HG03571 (cell line): ENCODE measurements at regions not wholly inside any gene's neighbourhood (a gene's known extent, or its start where the extent isn't known, plus 50 kb on each side); places are given as distances from the start of the nearest gene placed in this dataset.

ENCODE experiments used
- ATAC-seq: cut with Tn5 transposase; IDR thresholded peaks from one replicate; pipeline ENCODE4 v1.9.1; 2021; ENCODE audit not compliant: unreplicated experiment

GRCh38 chr4:167290678-167291077, 56.4 kb upstream of the SPOCK3 start:
- ATAC-seq: no peak

- no peak for ATAC-seq
These were observed 74.6 kb upstream of the SPOCK3 start for GRCh38 chr4:167308876-167309275.

DNA sequence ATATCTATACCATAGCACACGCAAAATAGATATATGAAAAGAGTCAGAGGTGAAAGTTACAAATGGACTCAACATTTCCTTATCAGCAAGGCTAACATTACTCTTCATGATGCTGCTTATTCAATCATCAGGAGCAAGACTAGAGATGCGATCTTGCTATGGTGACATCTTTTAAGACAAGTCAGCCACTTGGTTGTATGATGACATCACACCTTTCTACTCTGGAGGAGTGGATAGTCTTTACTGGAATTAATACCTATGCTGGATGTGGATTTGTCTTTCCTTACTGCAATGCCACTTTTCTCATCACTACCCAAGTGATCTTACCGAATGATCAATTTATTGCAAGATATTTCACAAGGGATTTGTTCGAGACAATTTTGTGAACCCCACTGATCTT, 87.0 kb upstream of the SPOCK3 start:
- ATAC-seq: no peak

DNA sequence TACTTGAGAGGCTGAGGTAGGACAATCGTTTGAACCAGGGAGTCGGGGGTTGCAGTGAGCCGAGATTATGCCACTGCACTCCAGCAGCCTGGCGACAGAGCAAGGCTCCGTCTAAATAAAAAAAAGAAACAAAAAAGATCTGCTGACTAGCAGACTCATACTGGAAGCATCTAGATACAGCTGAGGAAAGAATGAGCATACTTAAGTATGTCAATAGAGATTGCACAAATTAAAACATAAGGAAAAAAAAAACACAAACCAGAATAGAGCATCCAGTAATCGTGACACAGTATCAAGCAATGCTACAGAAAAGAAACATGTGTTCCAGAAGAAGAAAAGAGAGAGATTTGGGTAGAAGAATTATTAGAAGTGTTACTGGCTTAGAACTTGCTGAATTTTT, 105.5 kb upstream of the SPOCK3 start:
- no peak for ATAC-seq

DNA sequence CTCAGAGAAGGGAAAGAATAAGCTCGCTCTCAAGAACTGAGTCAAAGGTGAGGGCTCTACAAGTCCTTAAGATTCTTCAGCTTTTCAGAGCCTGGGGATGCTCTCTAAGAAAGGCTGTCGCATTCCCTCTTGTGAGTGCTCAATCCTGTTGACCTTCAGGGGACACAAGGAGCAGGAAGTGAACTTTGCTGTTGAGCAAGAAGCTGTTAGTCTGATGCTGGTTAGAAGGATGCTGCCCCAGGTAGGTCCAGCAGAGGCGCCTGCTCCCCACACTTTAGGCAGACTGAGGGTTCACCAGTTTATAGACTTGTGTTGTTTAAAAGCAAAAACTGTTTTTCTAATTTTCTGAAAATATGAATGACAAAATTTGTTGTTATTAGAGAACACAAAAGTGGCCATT, 125.4 kb upstream of the SPOCK3 start:
- ATAC-seq: no peak

- no peak for ATAC-seq
These were observed 145.0 kb upstream of the SPOCK3 start for GRCh38 chr4:167379076-167379835.

DNA sequence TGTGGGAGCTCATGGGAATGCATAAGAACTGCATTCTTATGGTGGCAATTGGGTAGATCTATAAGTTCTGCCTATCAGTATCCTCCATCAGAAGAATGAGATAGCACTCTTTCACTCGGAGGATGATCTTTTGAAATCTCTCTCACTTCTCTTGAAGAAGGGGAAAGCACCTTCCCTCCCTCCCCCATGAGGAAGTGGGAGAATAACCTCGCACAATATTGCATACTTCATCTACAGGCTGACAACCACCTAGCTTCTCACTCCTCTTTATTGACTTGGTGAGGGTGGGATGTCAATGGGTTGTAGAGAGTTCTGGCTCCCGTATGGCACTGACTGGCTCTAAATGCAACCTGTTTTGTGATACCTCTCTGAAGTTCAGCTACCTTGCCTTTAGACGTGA, 146.7 kb upstream of the SPOCK3 start:
- ATAC-seq: no peak

DNA sequence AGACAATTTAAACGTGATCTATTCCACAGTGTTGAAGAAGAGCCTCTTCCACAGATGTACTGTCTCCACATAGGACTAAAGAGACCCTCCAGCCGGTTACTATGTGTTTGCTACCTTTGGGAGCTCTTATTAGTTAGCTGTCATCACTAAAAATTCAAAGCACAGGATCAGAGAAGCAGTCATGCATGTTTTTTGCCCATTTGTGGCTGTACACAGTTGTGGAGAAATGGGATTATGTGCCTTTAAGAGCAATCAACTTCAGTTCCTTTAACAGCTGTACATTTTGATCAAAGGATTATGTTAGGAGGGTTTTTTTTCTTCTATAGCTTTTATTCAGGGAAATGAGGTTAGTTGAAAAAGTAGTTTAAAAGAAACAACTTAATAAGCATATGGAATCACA, 149.0 kb upstream of the SPOCK3 start:
- ATAC-seq: no peak

DNA sequence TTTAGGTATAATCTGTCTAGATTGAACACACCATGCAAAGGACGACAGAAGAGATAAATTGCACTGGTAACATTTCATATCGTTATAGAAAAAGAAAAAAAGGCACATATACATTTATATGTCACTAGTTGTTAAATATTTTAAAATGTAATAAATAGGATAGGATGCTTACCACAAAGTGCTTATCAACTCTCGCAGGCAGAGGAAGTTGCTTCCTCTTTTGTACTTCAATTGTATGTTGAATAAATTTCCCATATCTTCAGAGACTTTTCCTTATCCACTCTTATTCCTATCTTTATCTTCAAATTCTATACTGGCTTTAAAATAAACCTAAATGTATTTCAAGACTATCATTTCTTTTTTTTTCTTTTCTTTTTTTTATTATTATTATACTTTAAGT, 163.3 kb upstream of the SPOCK3 start:
- no peak for ATAC-seq

- ATAC-seq: no peak
These were observed 164.9 kb upstream of the SPOCK3 start for GRCh38 chr4:167399201-167399600.

DNA sequence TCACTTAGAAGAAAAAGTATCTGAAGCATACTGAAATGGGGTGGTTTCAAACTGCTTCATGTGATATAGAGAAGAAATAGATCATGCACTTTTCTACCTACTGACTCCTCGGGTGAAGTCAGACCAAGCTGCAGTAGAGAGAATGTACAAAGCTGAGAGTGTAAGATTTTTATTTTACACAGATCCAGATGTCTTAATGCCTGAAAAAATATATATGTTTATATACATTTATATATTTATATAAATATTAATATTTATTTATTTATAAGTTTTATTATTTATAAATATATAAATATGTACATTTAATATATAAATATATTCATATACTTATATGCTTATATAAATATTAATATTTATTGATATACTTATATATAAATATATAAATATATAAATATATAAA, 171.9 kb upstream of the SPOCK3 start:
- ATAC-seq: no peak

- ATAC-seq: no peak
These were observed 181.2 kb upstream of the SPOCK3 start for GRCh38 chr4:167415461-167415860.

GRCh38 chr4:167419468-167420140, 185.3 kb upstream of the SPOCK3 start:
- no peak for ATAC-seq

GRCh38 chr4:167421201-167421600, 186.9 kb upstream of the SPOCK3 start:
- ATAC-seq: no peak

DNA sequence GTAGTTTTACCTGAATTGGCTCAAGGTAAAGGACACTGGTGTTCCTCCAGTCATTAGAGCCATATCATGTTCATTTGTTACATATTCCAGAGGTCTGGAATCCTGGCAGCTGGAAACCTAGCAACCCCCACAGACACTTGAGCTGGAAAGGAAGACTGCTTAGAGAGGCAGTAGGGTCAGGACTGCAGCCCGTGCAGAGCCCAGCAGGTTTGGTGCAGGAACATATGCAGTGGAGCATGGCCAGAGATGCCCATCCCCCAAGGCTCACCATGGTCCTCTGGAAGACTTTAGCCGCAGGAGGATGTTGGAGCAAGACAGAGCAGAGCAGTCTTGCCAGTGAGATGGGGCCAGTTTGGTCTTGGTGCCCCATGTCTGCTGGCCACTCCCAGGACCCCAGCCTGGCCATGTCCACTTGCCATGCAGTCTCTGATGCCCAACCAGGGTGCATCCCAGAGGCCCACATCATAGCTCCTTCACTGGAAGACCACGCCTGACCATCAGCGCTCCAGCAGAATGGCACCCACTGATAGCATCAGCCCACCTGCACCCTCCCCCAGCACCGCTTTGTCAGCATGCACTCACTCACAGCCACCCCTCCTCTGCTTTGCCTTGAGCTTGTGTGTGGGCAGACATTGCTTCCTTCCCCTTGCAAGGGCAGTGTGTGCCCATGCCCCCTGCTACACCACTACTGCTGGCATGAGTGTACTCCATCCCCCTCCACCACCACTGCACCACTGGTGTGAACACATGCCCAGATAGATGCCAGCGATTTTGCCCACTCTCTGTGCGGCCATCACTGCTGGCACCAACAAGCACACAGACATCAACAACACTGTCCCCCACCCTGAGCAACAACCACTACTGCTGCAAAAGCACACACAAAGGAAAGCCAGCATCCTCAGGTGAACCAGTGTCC, 190.3 kb upstream of the SPOCK3 start:
- no peak for ATAC-seq

GRCh38 chr4:167428156-167428555, 193.9 kb upstream of the SPOCK3 start:
- no peak for ATAC-seq

DNA sequence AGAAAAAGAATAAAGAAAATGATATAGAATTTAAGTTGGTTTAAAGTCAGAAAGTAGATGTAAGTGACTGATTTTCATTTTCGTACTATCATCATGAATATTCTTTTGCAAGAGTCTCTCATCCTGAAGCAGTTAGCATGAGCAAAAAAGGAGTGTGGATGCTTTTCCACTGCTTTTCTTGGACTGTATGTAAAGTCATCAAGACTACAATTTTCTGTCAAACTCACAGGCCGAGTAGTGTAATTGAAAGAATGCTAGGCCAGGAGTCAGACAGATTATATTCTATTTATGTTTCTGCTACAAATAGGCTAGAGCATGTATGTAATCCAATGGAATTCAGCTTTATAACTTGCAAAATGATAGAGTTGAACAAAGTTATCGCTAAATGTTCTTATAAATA, 197.1 kb upstream of the SPOCK3 start:
- ATAC-seq: no peak

DNA sequence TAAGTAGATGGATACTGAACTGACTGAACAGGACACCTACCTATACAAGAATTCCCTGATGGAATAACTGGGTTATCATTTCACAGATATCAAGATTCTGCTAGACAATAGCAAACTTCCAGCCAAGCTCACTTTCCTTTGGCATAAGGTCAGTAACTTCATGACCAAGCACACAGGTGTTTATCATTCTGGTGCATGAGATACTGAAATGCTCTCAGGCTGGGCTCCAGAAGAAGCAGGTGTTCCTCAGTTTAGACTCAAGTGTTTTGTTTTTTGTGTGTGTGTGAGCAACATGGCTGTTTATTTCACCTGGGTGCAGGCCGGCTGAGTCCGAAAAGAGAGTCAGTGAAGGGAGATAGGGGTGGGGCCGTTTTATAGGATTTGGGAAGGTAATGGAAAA, 201.5 kb upstream of the SPOCK3 start:
- no peak for ATAC-seq

DNA sequence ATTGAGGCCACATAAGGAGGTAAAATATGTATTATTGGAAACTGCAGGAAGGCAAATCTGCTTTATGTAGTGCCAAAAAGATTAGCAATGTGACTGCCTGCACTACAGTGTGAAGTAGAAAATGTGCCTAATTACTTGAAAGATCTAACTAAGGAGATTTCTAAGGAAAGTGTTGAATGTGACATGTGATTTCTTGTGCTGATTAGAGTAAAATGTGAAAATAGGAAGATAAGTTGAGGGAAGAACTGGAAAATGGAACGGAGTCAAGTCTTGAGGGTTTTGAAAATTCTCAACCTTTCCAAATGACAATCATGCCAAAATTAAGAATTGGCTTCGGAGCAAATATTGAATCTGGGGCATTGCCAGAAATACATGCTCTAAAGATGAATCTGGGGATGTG, 209.5 kb upstream of the SPOCK3 start:
- no peak for ATAC-seq

DNA sequence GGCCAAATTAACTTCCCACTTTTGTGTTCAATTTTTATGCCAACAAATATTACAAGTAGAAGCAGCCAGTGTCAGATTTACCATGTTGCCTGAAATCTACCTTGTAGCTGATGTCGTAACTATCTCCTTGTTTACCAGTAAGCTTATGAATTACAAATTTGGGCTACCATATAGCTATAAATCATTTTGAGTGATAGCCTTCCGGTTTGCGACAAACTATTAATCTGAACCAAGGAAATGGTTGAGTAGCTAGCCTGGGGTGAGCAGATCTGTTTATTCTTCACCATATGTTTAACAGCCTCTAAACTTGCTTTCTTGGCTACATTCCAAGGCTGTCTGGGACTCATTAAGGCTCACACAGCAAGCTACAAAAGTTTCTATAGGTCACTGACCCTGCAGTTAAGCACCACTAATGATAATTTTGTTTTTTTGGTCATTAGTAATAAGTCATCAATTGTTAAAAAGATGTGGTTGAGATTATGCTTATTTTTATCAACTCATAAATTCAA, 218.7 kb upstream of the SPOCK3 start:
- ATAC-seq: no peak

DNA sequence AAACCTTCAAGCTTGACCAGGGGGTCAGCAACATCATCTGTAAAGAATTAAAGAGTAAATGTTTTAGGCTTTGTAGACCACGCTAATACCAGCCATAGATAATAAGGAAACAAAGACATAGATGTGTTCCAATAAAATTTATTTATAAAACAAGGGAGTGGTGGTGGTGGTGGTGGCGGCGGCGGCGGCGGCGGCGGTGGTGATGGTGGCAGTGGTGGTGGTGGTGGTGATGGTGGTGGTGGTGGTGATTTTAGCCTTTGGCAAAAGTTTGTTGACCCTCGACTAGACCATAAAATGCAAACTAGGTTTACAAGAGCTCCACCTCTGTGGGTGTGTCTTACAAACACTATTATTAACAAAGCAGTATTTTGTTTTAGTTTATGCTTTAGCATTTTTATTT, 222.3 kb upstream of the SPOCK3 start:
- no peak for ATAC-seq

DNA sequence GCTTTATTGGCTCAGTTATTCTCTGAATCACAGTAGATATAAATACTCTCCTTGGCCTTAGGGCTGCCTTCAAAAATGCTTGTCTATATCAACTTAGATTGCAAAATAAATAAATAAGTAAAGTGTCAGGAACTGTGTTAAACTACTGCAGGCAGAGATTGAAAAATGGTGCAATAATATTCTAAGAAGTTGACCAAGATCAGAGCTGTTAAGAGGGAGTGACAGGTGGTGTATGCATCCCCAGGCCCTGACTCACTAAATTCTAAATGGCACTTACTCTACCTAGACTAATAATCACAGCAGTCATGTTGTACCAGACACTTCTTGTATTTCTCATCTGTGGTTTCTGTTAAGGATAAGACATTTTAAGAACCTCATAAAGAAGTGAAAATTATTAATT, 235.1 kb upstream of the SPOCK3 start:
- ATAC-seq: no peak
